OCI-LY3 (cell line): ENCODE measurements at regions not wholly inside any gene's neighbourhood (a gene's known extent, or its start where the extent isn't known, plus 50 kb on each side); places are given as distances from the start of the nearest gene placed in this dataset.
A peak's percentile ranks its signal among the peaks of the same experiment; 100 is the strongest.

Experiments
- EZH2phosphoT487 ChIP-seq: fragments of 200-600 bp; shearing (Covaris generic); IDR thresholded peaks from 2 replicates; pipeline ENCODE4 v1.6.1; 2018; ENCODE audit warnings: antibody characterized with exemption, mixed run types, low read depth
- TF ChIP-seq, protein P1 (sequence below): fragments of 200-600, 300-600 bp; sonication (generic); IDR thresholded peaks from 2 replicates; pipeline ENCODE4 v1.5.1; 2014; ENCODE audit warnings: antibody characterized with exemption, low read length, low read depth

DNA sequence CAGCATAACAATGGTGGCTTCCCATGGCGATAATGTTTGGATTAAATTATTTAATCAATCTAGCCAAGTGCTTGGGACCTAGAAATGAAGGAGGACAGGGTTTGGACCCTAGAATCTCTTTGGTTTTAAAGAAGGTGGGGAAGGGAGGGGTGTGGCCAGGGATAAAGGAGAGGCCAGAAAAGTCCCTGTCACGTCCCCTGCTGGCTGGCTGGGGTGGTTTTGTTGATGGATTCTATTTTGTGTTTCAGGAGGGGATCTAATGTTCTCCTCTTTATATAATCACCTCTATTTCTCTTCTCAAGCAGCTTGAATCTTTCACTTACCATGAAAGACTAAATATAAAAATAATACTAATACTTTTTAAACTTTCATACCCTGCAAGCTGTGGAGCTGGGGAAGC lies 52.6 kb upstream of the GALR1 start:
- TF ChIP-seq, protein P1, sequence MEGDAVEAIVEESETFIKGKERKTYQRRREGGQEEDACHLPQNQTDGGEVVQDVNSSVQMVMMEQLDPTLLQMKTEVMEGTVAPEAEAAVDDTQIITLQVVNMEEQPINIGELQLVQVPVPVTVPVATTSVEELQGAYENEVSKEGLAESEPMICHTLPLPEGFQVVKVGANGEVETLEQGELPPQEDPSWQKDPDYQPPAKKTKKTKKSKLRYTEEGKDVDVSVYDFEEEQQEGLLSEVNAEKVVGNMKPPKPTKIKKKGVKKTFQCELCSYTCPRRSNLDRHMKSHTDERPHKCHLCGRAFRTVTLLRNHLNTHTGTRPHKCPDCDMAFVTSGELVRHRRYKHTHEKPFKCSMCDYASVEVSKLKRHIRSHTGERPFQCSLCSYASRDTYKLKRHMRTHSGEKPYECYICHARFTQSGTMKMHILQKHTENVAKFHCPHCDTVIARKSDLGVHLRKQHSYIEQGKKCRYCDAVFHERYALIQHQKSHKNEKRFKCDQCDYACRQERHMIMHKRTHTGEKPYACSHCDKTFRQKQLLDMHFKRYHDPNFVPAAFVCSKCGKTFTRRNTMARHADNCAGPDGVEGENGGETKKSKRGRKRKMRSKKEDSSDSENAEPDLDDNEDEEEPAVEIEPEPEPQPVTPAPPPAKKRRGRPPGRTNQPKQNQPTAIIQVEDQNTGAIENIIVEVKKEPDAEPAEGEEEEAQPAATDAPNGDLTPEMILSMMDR = peak; percentile 40
- no peak for TF ChIP-seq EZH2phosphoT487
